HCT116 (cell line): ENCODE measurements at regions not wholly inside any gene's neighbourhood (a gene's known extent, or its start where the extent isn't known, plus 50 kb on each side); places are given as distances from the start of the nearest gene placed in this dataset.

Source experiments
- ATAC-seq: fragments of 200-7000 bp; cut with Tn5 transposase; 2 replicates; pipeline ENCODE4 v1.9.1; 2020; ENCODE audit warnings: mild to moderate bottlenecking, moderate library complexity
- BruUV-seq: library from RNA; stranded (reverse); fragments of 400-500 nt; replicated peaks from 2 replicates; lab custom pipeline; 2021; lab: Mats Ljungman, UMichigan
- CTCF ChIA-PET: fragments of 300-600 bp; sonication (Branson Sonifier 250); formaldehyde crosslinking; loops from one replicate; lab custom pipeline; 2021; ENCODE audit warnings: antibody characterized with exemption; lab: Charles Lee
- POLR2A ChIA-PET: fragments of 300-600, 350-600 bp; sonication (Branson Sonifier 250); formaldehyde crosslinking; loops from one replicate; lab custom pipeline; 2021; ENCODE audit warnings: antibody characterized with exemption; lab: Charles Lee
- RAD21 ChIA-PET, 2 experiments: fragments of 300-600 bp; sonication (Branson Sonifier 250); formaldehyde crosslinking; loops; one replicate each; lab custom pipeline; 2023; ENCODE audit warnings: low total read pairs in 2 of 2; ENCODE audit not compliant: uncharacterized antibody in 2 of 2, unreplicated experiment in 2 of 2, low non-redundant PET in 1 of 2; lab: Charles Lee
- DNase-seq: peaks from one replicate; pipeline ENCODE4 v3.0.0-alpha.2; 2010; ENCODE audit warnings: low read depth, low spot score
- H2AFZ ChIP-seq: fragments of 200-600 bp; shearing (Covaris generic), sonication (generic); 2 replicates; pipeline ENCODE4 v1.6.1; 2017; ENCODE audit warnings: low read depth, mixed run types, mixed read lengths, antibody characterized with exemption, low read length; ENCODE audit not compliant: poor library complexity, severe bottlenecking
- H3K27ac ChIP-seq: 2 replicates; pipeline ENCODE4 v1.5.1; 2012; ENCODE audit warnings: low read depth, low read length
- H3K27me3 ChIP-seq: fragments of 200-600 bp; sonication (generic); 2 replicates; pipeline ENCODE4 v1.6.1; 2016; ENCODE audit warnings: mixed run types, low read length, mixed read lengths; ENCODE audit not compliant: insufficient read depth
- H3K36me3 ChIP-seq, 2 experiments: fragments of 200-500 bp in 1 of 2; fragments of 200-600 bp in 1 of 2; sonication (Bioruptor generic) in 1 of 2; sonication (generic) in 1 of 2; 2 replicates each; pipeline versions ENCODE4 v1.5.1 to v1.6.1; 2014 to 2016; ENCODE audit warnings: low read length in 2 of 2, inconsistent platforms in 1 of 2, mixed read lengths in 1 of 2, mixed run types in 1 of 2; ENCODE audit not compliant: insufficient read depth in 2 of 2, control insufficient read depth in 1 of 2
- H3K4me1 ChIP-seq, 2 experiments: fragments of 200-600 bp in 1 of 2; sonication (generic) in 1 of 2; 2 replicates each; pipeline versions ENCODE4 v1.5.1 to v1.6.1; 2012 to 2017; ENCODE audit warnings: low read length in 2 of 2, inconsistent platforms in 1 of 2, mild to moderate bottlenecking in 1 of 2, mixed read lengths in 1 of 2, mixed run types in 1 of 2, moderate library complexity in 1 of 2; ENCODE audit not compliant: insufficient read depth in 2 of 2, control insufficient read depth in 1 of 2
- H3K4me2 ChIP-seq: fragments of 200-600 bp; sonication (generic); 2 replicates; pipeline ENCODE4 v1.6.1; 2017; ENCODE audit warnings: mixed run types, low read length, mixed read lengths
- H3K4me3 ChIP-seq, 2 experiments: fragments of 200-600 bp in 1 of 2; sonication (generic) in 1 of 2; replicated peaks in 1 of 2; 2 replicates each; pipeline ENCODE4 v1.5.1; 2011 to 2016; ENCODE audit warnings: low read length in 2 of 2, control low read depth in 1 of 2, low read depth in 1 of 2, mild to moderate bottlenecking in 1 of 2, mixed read lengths in 1 of 2, mixed run types in 1 of 2
- H3K79me2 ChIP-seq: fragments of 200-600 bp; sonication (generic); 2 replicates; pipeline ENCODE4 v1.6.1; 2017; ENCODE audit warnings: mild to moderate bottlenecking, mixed run types, low read length, moderate library complexity, mixed read lengths; ENCODE audit not compliant: insufficient read depth
- H3K9ac ChIP-seq: fragments of 200-600 bp; sonication (generic); 2 replicates; pipeline ENCODE4 v1.6.1; 2016; ENCODE audit warnings: low read length, mixed read lengths
- H3K9me2 ChIP-seq: fragments of 200-600 bp; sonication (generic), shearing (Covaris generic); 2 replicates; pipeline ENCODE4 v1.6.1; 2017; ENCODE audit warnings: mixed run types, mild to moderate bottlenecking, moderate library complexity; ENCODE audit not compliant: insufficient read depth
- H3K9me3 ChIP-seq, 2 experiments: fragments of 200-500 bp in 1 of 2; fragments of 200-600 bp in 1 of 2; sonication (Bioruptor generic) in 1 of 2; sonication (generic) in 1 of 2; 2 replicates each; pipeline ENCODE4 v1.6.1; 2014 to 2017; ENCODE audit warnings: low read length in 2 of 2, mixed read lengths in 2 of 2, inconsistent platforms in 1 of 2, low read depth in 1 of 2, mild to moderate bottlenecking in 1 of 2, mixed run types in 1 of 2, moderate library complexity in 1 of 2; ENCODE audit not compliant: control insufficient read depth in 1 of 2, insufficient read depth in 1 of 2
- H4K20me1 ChIP-seq: fragments of 200-600 bp; sonication (generic), shearing (Covaris generic); 2 replicates; pipeline ENCODE4 v1.6.1; 2017; ENCODE audit warnings: mixed run types, mild to moderate bottlenecking, moderate library complexity; ENCODE audit not compliant: insufficient read depth
- ATF3 ChIP-seq: IDR thresholded peaks from 2 replicates; pipeline ENCODE4 v1.6.1; 2012
- CBX3 ChIP-seq: IDR thresholded peaks from 2 replicates; pipeline ENCODE4 v1.6.1; 2012; ENCODE audit warnings: low read depth
- CTCF ChIP-seq, 3 experiments: fragments of 200-600 bp in 1 of 3; sonication (generic) in 1 of 3; IDR thresholded peaks in 2 of 3; conservative IDR thresholded peaks in 1 of 3; 2 replicates each; pipeline ENCODE4 v1.5.1; 2012 to 2017; ENCODE audit warnings: low read depth in 2 of 3, low read length in 2 of 3, antibody characterized with exemption in 1 of 3, borderline replicate concordance in 1 of 3, control low read depth in 1 of 3, mild to moderate bottlenecking in 1 of 3, mixed read lengths in 1 of 3, mixed run types in 1 of 3, moderate library complexity in 1 of 3; ENCODE audit not compliant: insufficient read depth in 1 of 3
- EGR1 ChIP-seq: IDR thresholded peaks from 2 replicates; pipeline ENCODE4 v1.6.1; 2012; ENCODE audit warnings: low read depth
- ELF1 ChIP-seq: IDR thresholded peaks from 2 replicates; pipeline ENCODE4 v1.6.1; 2012; ENCODE audit warnings: low read depth, borderline replicate concordance
- EZH2 ChIP-seq: fragments of 200-600 bp; sonication (generic); IDR thresholded peaks from 2 replicates; pipeline ENCODE4 v1.6.1; 2017; ENCODE audit warnings: antibody characterized with exemption, mixed run types
- EZH2phosphoT487 ChIP-seq: fragments of 200-600 bp; IDR thresholded peaks from 2 replicates; pipeline ENCODE4 v1.6.1; 2018; ENCODE audit warnings: antibody characterized with exemption, borderline replicate concordance
- FOSL1 ChIP-seq: IDR thresholded peaks from 2 replicates; pipeline ENCODE4 v1.6.1; 2012; ENCODE audit warnings: low read depth
- JUND ChIP-seq: IDR thresholded peaks from 2 replicates; pipeline ENCODE4 v1.6.1; 2012
- MAX ChIP-seq: IDR thresholded peaks from 2 replicates; pipeline ENCODE4 v1.6.1; 2012
- POLR2A ChIP-seq: IDR thresholded peaks from 2 replicates; pipeline ENCODE4 v1.7.0; 2011; ENCODE audit warnings: borderline replicate concordance; ENCODE audit not compliant: insufficient read depth, insufficient read length; ENCODE audit errors: extremely low read depth
- POLR2AphosphoS5 ChIP-seq: IDR thresholded peaks from 2 replicates; pipeline ENCODE4 v1.6.1; 2011; ENCODE audit warnings: mild to moderate bottlenecking, low read depth, low read length, moderate library complexity
- RAD21 ChIP-seq: IDR thresholded peaks from 2 replicates; pipeline ENCODE4 v1.6.1; 2012; ENCODE audit warnings: low read depth, mild to moderate bottlenecking
- SIN3A ChIP-seq: IDR thresholded peaks from 2 replicates; pipeline ENCODE4 v1.6.1; 2012; ENCODE audit warnings: low read depth
- SRF ChIP-seq: IDR thresholded peaks from 2 replicates; pipeline ENCODE4 v1.6.1; 2012; ENCODE audit warnings: low read depth
- TCF7L2 ChIP-seq: IDR thresholded peaks from 2 replicates; pipeline ENCODE4 v1.7.0; 2011; ENCODE audit warnings: borderline replicate concordance, inconsistent platforms; ENCODE audit not compliant: insufficient read depth, insufficient read length; ENCODE audit errors: extremely low read depth
- YY1 ChIP-seq: IDR thresholded peaks from 2 replicates; pipeline ENCODE4 v1.6.1; 2011; ENCODE audit warnings: low read length, low read depth, moderate library complexity, mild to moderate bottlenecking; ENCODE audit not compliant: insufficient replicate concordance; ENCODE audit errors: extremely low read depth
- ZBTB33 ChIP-seq: IDR thresholded peaks from 2 replicates; pipeline ENCODE4 v1.6.1; 2011; ENCODE audit warnings: mild to moderate bottlenecking, low read length, moderate library complexity; ENCODE audit not compliant: insufficient replicate concordance; ENCODE audit errors: extremely low read depth
- ZFX ChIP-seq: fragments of 450-650 bp; IDR thresholded peaks from 2 replicates; pipeline ENCODE4 v1.6.1; 2017
- ZNF274 ChIP-seq: fragments of 200-500 bp; sonication (Bioruptor generic); IDR thresholded peaks from 2 replicates; pipeline ENCODE4 v1.6.1; 2014; ENCODE audit warnings: mild to moderate bottlenecking, low read depth, low read length, inconsistent platforms
- intact Hi-C: fragments of 100-400 bp; cut with micrococcal nuclease; formaldehyde crosslinking; loops from 2 replicates; pipeline ENCODE4 v1.10.0; 2022

GRCh38 chr14:38150075-38150474 lies 57.6 kb upstream of the SSTR1 start:
- Histone ChIP-seq H3K9me2 (no peaks in the 10 kb centered on the region), H4K20me1 (no peaks in the 10 kb centered on the region), H3K9ac (no peak overlapping the region), H3K36me3 (no peaks in the 10 kb centered on the region; a peak in 1 of 4 replicates), H3K27ac (no peak overlapping the region), H3K4me2 (no peak overlapping the region), H3K4me1 (no peaks in the 10 kb centered on the region), H3K9me3 (no peaks in the 10 kb centered on the region), H2AFZ (no peak overlapping the region), H3K79me2 (no peaks in the 10 kb centered on the region), H3K4me3 (no peak overlapping the region), H3K27me3 (no peaks in the 10 kb centered on the region; the same call in 1 of the 2 replicates)
- ChIA-PET POLR2A (no interaction called here), RAD21 (no interaction called here), CTCF (no interaction called here)
- DNase-seq (no peak), ATAC-seq (no peak)
- no TSS peak for BruUV-seq
- TF ChIP-seq EZH2 (no peak), CBX3 (no peak), SIN3A (no peak), RAD21 (no peak), MAX (no peak), ELF1 (no peak), FOSL1 (no peak), TCF7L2 (no peak), SRF (no peak), ZNF274 (no peak), EZH2phosphoT487 (no peak), EGR1 (no peak), ZBTB33 (no peak), YY1 (no peak), CTCF (IDR thresholded peaks at IDR 0.05 in 2 of 3, conservative IDR thresholded peaks at IDR 0.05 in 1 of 3; ENCODE audit: borderline replicate concordance in 1 of 3, insufficient read depth in 1 of 3, low read depth in 2 of 3, low read length in 2 of 3) (no peak), POLR2A (no peak), JUND (no peak), POLR2AphosphoS5 (no peak), ZFX (no peak), ATF3 (no peak)
- intact Hi-C loops: no loop called here
